WTC11 (cell line): ENCODE measurements at regions not wholly inside any gene's neighbourhood (a gene's known extent, or its start where the extent isn't known, plus 50 kb on each side); places are given as distances from the start of the nearest gene placed in this dataset.

Source experiments
- AFF4 ChIP-seq: sonication (generic); formaldehyde crosslinking; IDR thresholded peaks from 2 replicates; pipeline ENCODE4 v1.8.1; 2023; ENCODE audit warnings: mild to moderate bottlenecking, missing genetic modification reagents, borderline replicate concordance
- ATF2 ChIP-seq: sonication (generic); formaldehyde crosslinking; IDR thresholded peaks from 2 replicates; pipeline ENCODE4 v1.8.1; 2022; ENCODE audit warnings: low read depth, missing genetic modification reagents, borderline replicate concordance
- CBFB ChIP-seq: sonication (generic); formaldehyde crosslinking; IDR thresholded peaks from 2 replicates; pipeline ENCODE4 v1.8.1; 2022; ENCODE audit warnings: mild to moderate bottlenecking, low read depth, missing genetic modification reagents
- CREB1 ChIP-seq: sonication (generic); formaldehyde crosslinking; IDR thresholded peaks from 2 replicates; pipeline ENCODE4 v1.8.0; 2023; ENCODE audit warnings: mild to moderate bottlenecking, missing genetic modification reagents
- CTCF ChIP-seq: fragments of 200-600 bp; IDR thresholded peaks from 2 replicates; pipeline ENCODE4 v1.8.0; 2022; ENCODE audit warnings: antibody characterized with exemption
- E2F1 ChIP-seq: sonication (generic); formaldehyde crosslinking; IDR thresholded peaks from 2 replicates; pipeline ENCODE4 v1.8.0; 2022; ENCODE audit warnings: mild to moderate bottlenecking, missing genetic modification reagents
- ETV6 ChIP-seq: sonication (generic); formaldehyde crosslinking; IDR thresholded peaks from 2 replicates; pipeline ENCODE4 v1.8.1; 2022; ENCODE audit warnings: mild to moderate bottlenecking, missing genetic modification reagents
- IRF1 ChIP-seq: sonication (generic); formaldehyde crosslinking; IDR thresholded peaks from 2 replicates; pipeline ENCODE4 v1.8.0; 2023; ENCODE audit warnings: missing genetic modification reagents
- TEAD4 ChIP-seq: sonication (generic); formaldehyde crosslinking; IDR thresholded peaks from 2 replicates; pipeline ENCODE4 v1.8.0; 2022; ENCODE audit warnings: mild to moderate bottlenecking, missing genetic modification reagents
- USF1 ChIP-seq: sonication (generic); formaldehyde crosslinking; IDR thresholded peaks from 2 replicates; pipeline ENCODE4 v1.8.0; 2022; ENCODE audit warnings: mild to moderate bottlenecking, missing genetic modification reagents
- ZSCAN18 ChIP-seq: fragments of 250-450 bp; sonication (Bioruptor Pico); IDR thresholded peaks from 2 replicates; pipeline ENCODE4 v2.1.2; 2022; ENCODE audit warnings: mild to moderate bottlenecking, moderate library complexity

- TF ChIP-seq IRF1 (no peak), CTCF (no peak), ETV6 (CRISPR knock-in tag) (no peak), AFF4 (CRISPR knock-in tag) (no peak), ATF2 (no peak), USF1 (CRISPR knock-in tag) (no peak), CBFB (CRISPR knock-in tag) (no peak), CREB1 (CRISPR knock-in tag) (no peak), TEAD4 (CRISPR knock-in tag) (no peak), ZSCAN18 (CRISPR knock-in tag) (no peak), E2F1 (CRISPR knock-in tag) (no peak)
Measured at GRCh38 chr16:86064431-86065250, 165.7 kb downstream of the IRF8 start.
